22Rv1 (cell line): ENCODE measurements at regions not wholly inside any gene's neighbourhood (a gene's known extent, or its start where the extent isn't known, plus 50 kb on each side); places are given as distances from the start of the nearest gene placed in this dataset.

Experiments
- ZFX ChIP-seq: fragments of 450-650 bp; IDR thresholded peaks from 2 replicates; pipeline ENCODE4 v1.6.1; 2017; ENCODE audit warnings: antibody characterized with exemption, borderline replicate concordance
- TF ChIP-seq, protein P1 (sequence below): fragments of 450-650 bp; IDR thresholded peaks from 2 replicates; pipeline ENCODE4 v1.5.1; 2017; ENCODE audit warnings: mild to moderate bottlenecking

DNA sequence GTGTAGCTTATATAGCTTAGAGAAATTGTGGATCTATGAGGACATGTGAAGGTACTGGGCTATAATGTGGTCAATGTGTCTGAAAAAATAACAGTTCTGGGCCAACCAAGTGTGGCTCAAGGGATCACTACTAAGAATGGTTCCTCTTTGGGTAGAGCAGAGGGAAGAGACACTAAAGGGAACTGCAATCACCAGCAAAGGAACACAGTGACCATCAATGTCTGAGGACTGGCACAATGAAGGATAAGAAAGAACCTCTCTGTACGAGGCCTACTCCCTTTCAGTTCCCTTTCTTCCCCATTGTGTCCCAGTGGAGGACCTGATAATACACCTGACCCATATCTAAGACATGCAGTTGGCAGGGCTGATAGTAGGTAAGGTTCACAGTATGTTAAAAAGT, 89.9 kb upstream of the JAK1 start:
- TF ChIP-seq, protein P1, sequence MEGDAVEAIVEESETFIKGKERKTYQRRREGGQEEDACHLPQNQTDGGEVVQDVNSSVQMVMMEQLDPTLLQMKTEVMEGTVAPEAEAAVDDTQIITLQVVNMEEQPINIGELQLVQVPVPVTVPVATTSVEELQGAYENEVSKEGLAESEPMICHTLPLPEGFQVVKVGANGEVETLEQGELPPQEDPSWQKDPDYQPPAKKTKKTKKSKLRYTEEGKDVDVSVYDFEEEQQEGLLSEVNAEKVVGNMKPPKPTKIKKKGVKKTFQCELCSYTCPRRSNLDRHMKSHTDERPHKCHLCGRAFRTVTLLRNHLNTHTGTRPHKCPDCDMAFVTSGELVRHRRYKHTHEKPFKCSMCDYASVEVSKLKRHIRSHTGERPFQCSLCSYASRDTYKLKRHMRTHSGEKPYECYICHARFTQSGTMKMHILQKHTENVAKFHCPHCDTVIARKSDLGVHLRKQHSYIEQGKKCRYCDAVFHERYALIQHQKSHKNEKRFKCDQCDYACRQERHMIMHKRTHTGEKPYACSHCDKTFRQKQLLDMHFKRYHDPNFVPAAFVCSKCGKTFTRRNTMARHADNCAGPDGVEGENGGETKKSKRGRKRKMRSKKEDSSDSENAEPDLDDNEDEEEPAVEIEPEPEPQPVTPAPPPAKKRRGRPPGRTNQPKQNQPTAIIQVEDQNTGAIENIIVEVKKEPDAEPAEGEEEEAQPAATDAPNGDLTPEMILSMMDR, result no peak
- no peak for TF ChIP-seq ZFX
